IMR-90 (cell line): ENCODE measurements at regions not wholly inside any gene's neighbourhood (a gene's known extent, or its start where the extent isn't known, plus 50 kb on each side); places are given as distances from the start of the nearest gene placed in this dataset.
A peak's percentile ranks its signal among the peaks of the same experiment; 100 is the strongest.

Experiments used
- ATAC-seq: fragments of 200-7000 bp; cut with Tn5 transposase; 2 replicates; pipeline ENCODE4 v1.9.1; 2020; ENCODE audit warnings: low read depth, mild to moderate bottlenecking, moderate library complexity
- BruUV-seq: library from RNA; stranded (reverse); fragments of 400-500 nt; replicated peaks from 2 replicates; lab custom pipeline; 2021; lab: Mats Ljungman, UMichigan
- CTCF ChIA-PET: fragments of 300-600 bp; formaldehyde crosslinking; extraction: SDS; loops from one replicate; lab custom pipeline; 2021; ENCODE audit warnings: antibody characterized with exemption; lab: Yijun Ruan, JAX
- POLR2A ChIA-PET: fragments of 300-600 bp; sonication (Branson Sonifier 250); formaldehyde crosslinking; loops from one replicate; lab custom pipeline; 2022; ENCODE audit warnings: antibody characterized with exemption; ENCODE audit not compliant: unreplicated experiment; lab: Charles Lee
- DNase-seq: peaks from one replicate; pipeline ENCODE4 v3.0.0; 2013
- H2AFZ ChIP-seq: replicated peaks from 2 replicates; pipeline ENCODE3; 2013; ENCODE audit warnings: low read length, mild to moderate bottlenecking; ENCODE audit not compliant: poor library complexity
- H2AK5ac ChIP-seq: 2 replicates; pipeline ENCODE4 v1.6.1; 2013; ENCODE audit warnings: low read depth, low read length, inconsistent platforms
- H2AK9ac ChIP-seq: replicated peaks from 2 replicates; pipeline ENCODE3; 2013; ENCODE audit warnings: mild to moderate bottlenecking, low read depth, low read length, moderate library complexity; ENCODE audit not compliant: poor library complexity
- H2BK120ac ChIP-seq: 2 replicates; pipeline ENCODE4 v1.6.1; 2013; ENCODE audit warnings: low read depth, low read length, inconsistent platforms
- H2BK15ac ChIP-seq: 3 replicates; pipeline ENCODE4 v1.6.1; 2013; ENCODE audit warnings: low read depth, low read length, inconsistent platforms
- H2BK20ac ChIP-seq: 2 replicates; pipeline ENCODE4 v1.6.1; 2013; ENCODE audit warnings: low read depth, mild to moderate bottlenecking, inconsistent platforms, low read length, moderate library complexity
- H2BK5ac ChIP-seq: 2 replicates; pipeline ENCODE4 v1.6.1; 2013; ENCODE audit warnings: mild to moderate bottlenecking, low read depth, low read length, inconsistent platforms; ENCODE audit not compliant: poor library complexity, severe bottlenecking
- H3K14ac ChIP-seq: replicated peaks from 2 replicates; pipeline ENCODE4 v1.6.1; 2013; ENCODE audit warnings: low read depth, low read length, inconsistent platforms
- H3K18ac ChIP-seq: 2 replicates; pipeline ENCODE4 v1.6.1; 2013; ENCODE audit warnings: low read depth, low read length, control low read depth
- H3K23ac ChIP-seq: 2 replicates; pipeline ENCODE4 v1.6.1; 2013; ENCODE audit warnings: low read depth, low read length, inconsistent platforms
- H3K27ac ChIP-seq: 2 replicates; pipeline ENCODE4 v1.5.1; 2013; ENCODE audit warnings: mild to moderate bottlenecking, control low read depth, low read length; ENCODE audit not compliant: insufficient read depth
- H3K27me3 ChIP-seq: 2 replicates; pipeline ENCODE4 v1.6.1; 2013; ENCODE audit warnings: low read length; ENCODE audit not compliant: control insufficient read depth, insufficient read depth
- H3K36me3 ChIP-seq: 2 replicates; pipeline ENCODE4 v1.6.1; 2013; ENCODE audit warnings: low read length, mixed read lengths; ENCODE audit not compliant: control insufficient read depth, insufficient read depth
- H3K4ac ChIP-seq: 2 replicates; pipeline ENCODE4 v1.6.1; 2013; ENCODE audit warnings: low read depth, low read length, inconsistent platforms
- H3K4me1 ChIP-seq: 2 replicates; pipeline ENCODE4 v1.6.1; 2013; ENCODE audit warnings: low read length, mixed read lengths; ENCODE audit not compliant: control insufficient read depth, insufficient read depth
- H3K4me2 ChIP-seq: 2 replicates; pipeline ENCODE4 v1.6.1; 2013; ENCODE audit warnings: low read depth, mild to moderate bottlenecking, control low read depth, low read length, moderate library complexity
- H3K4me3 ChIP-seq: 2 replicates; pipeline ENCODE4 v1.5.1; 2013; ENCODE audit warnings: low read depth, mild to moderate bottlenecking, control low read depth, low read length, moderate library complexity; ENCODE audit not compliant: insufficient read depth
- H3K56ac ChIP-seq: 2 replicates; pipeline ENCODE4 v1.6.1; 2013; ENCODE audit warnings: low read length, inconsistent platforms; ENCODE audit not compliant: insufficient read depth; ENCODE audit errors: extremely low read depth
- H3K79me1 ChIP-seq, 2 experiments: 2 replicates each; pipeline ENCODE4 v1.6.1; 2013; ENCODE audit warnings: low read length in 2 of 2, inconsistent platforms in 1 of 2, low read depth in 1 of 2
- H3K9ac ChIP-seq: 2 replicates; pipeline ENCODE4 v1.6.1; 2013; ENCODE audit warnings: low read depth, low read length, control low read depth
- H3K9me1 ChIP-seq: 2 replicates; pipeline ENCODE4 v1.6.1; 2013; ENCODE audit warnings: low read length, inconsistent platforms; ENCODE audit not compliant: insufficient read depth
- H3K9me3 ChIP-seq: 2 replicates; pipeline ENCODE4 v1.6.1; 2013; ENCODE audit warnings: low read length; ENCODE audit not compliant: control insufficient read depth, insufficient read depth
- H4K20me1 ChIP-seq: 2 replicates; pipeline ENCODE4 v1.6.1; 2013; ENCODE audit warnings: low read length, inconsistent platforms; ENCODE audit not compliant: insufficient read depth
- H4K5ac ChIP-seq: 2 replicates; pipeline ENCODE4 v1.6.1; 2013; ENCODE audit warnings: mild to moderate bottlenecking, low read depth, low read length, control low read depth
- H4K8ac ChIP-seq, 2 experiments: 2 replicates each; pipeline ENCODE4 v1.6.1; 2013; ENCODE audit warnings: low read depth in 2 of 2, low read length in 2 of 2, control low read depth in 1 of 2, inconsistent platforms in 1 of 2
- H4K91ac ChIP-seq: 2 replicates; pipeline ENCODE4 v1.6.1; 2013; ENCODE audit warnings: low read depth, low read length, inconsistent platforms; ENCODE audit not compliant: insufficient read depth
- CEBPB ChIP-seq: IDR thresholded peaks from 2 replicates; pipeline ENCODE4 v1.6.1; 2012; ENCODE audit warnings: low read depth, low read length, improper control_type of control experiment
- CHD1 ChIP-seq: IDR thresholded peaks from 2 replicates; pipeline ENCODE4 v1.6.1; 2012; ENCODE audit warnings: low read depth, low read length, improper control_type of control experiment
- CTCF ChIP-seq: conservative IDR thresholded peaks from 2 replicates; pipeline ENCODE4 v1.5.1; 2012; ENCODE audit warnings: mild to moderate bottlenecking, low read depth, low read length, improper control_type of control experiment
- ELK1 ChIP-seq: fragments of 150-350 bp; IDR thresholded peaks from 2 replicates; pipeline ENCODE4 v1.6.1; 2016; ENCODE audit warnings: low read depth, mild to moderate bottlenecking, low read length, moderate library complexity, borderline replicate concordance
- FOS ChIP-seq: fragments of 150-350 bp; IDR thresholded peaks from 2 replicates; pipeline ENCODE4 v1.6.1; 2016; ENCODE audit warnings: low read depth, low read length
- MAFK ChIP-seq: IDR thresholded peaks from 2 replicates; pipeline ENCODE4 v1.6.1; 2012; ENCODE audit warnings: low read depth, low read length, improper control_type of control experiment
- MXI1 ChIP-seq: IDR thresholded peaks from 2 replicates; pipeline ENCODE4 v1.6.1; 2012; ENCODE audit warnings: low read depth, mild to moderate bottlenecking, low read length, moderate library complexity, borderline replicate concordance
- NFE2L2 ChIP-seq: fragments of 150-350 bp; IDR thresholded peaks from 2 replicates; pipeline ENCODE4 v1.6.1; 2016; ENCODE audit warnings: low read depth, mild to moderate bottlenecking, low read length
- RAD21 ChIP-seq: IDR thresholded peaks from 2 replicates; pipeline ENCODE4 v1.6.1; 2012; ENCODE audit warnings: low read length, improper control_type of control experiment
- RCOR1 ChIP-seq: IDR thresholded peaks from 2 replicates; pipeline ENCODE4 v1.6.1; 2012; ENCODE audit warnings: mild to moderate bottlenecking, low read length, improper control_type of control experiment; ENCODE audit not compliant: insufficient replicate concordance
- RFX5 ChIP-seq: IDR thresholded peaks from 2 replicates; pipeline ENCODE4 v1.8.0; 2012; ENCODE audit warnings: low read depth, mild to moderate bottlenecking, low read length, moderate library complexity
- SMC3 ChIP-seq: fragments of 150-350 bp; IDR thresholded peaks from 2 replicates; pipeline ENCODE4 v1.6.1; 2016; ENCODE audit warnings: low read depth, mild to moderate bottlenecking, antibody characterized with exemption, low read length, moderate library complexity
- USF2 ChIP-seq: fragments of 150-350 bp; IDR thresholded peaks from 2 replicates; pipeline ENCODE4 v1.6.1; 2017; ENCODE audit warnings: mild to moderate bottlenecking, antibody characterized with exemption, low read length, low read depth
- WGBS, 2 experiments: methylation state at CpG; one replicate each; pipeline versions ENCODE4 v1.1.5 to v1.1.7; 2013; ENCODE audit warnings: missing lambda C conversion rate in 2 of 2; ENCODE audit not compliant: insufficient read length in 1 of 2; ENCODE audit errors: extremely low coverage in 2 of 2; 5-methylcytosine and 5-hydroxymethylcytosine counted together
- dilution Hi-C: fragments of 300-500 bp; cut with HindIII; formaldehyde crosslinking; loops from one replicate; pipeline ENCODE4 v1.14.3; 2018; ENCODE audit warnings: low sequenced_read_pairs; ENCODE audit not compliant: unreplicated experiment
- in situ Hi-C: fragments of 300-500 bp; cut with MboI; formaldehyde crosslinking; loops from 3 replicates; pipeline ENCODE4 v1.14.3; 2019; ENCODE audit warnings: low sequenced_read_pairs, inconsistent platforms, mixed read lengths
- intact Hi-C: fragments of 100-400 bp; cut with micrococcal nuclease; formaldehyde crosslinking; loops from 2 replicates; pipeline ENCODE4 v1.10.0; 2022

DNA sequence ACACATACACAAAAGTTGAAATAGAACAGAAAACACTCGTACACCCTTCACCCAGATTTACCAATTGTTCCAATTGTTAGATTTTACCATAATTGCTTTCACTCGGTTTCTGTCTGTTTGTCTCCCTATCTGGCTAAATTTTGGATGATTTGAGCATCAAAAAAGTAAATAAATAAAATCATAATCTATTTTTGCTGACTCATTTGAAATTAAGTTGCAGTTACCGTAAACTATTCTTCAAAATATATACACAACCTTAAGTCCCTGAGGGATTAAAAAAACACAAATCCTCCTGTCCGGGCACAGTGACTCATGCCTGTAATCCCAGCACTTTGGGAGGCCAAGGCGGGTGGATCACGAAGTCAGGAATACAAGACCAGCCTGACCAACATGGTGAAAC is 81.3 kb upstream of the SYT9 start:
- H2AK5ac ChIP-seq, result no peak overlapping the region
- CTCF ChIA-PET, result no interaction called here
- TF ChIP-seq MXI1 (no peak), NFE2L2 (peak; percentile 27; the same call in 1 of the 2 replicates), FOS (no peak), CHD1 (no peak), RCOR1 (no peak), RFX5 (no peak), CEBPB (no peak), SMC3 (no peak), USF2 (no peak), CTCF (no peak), RAD21 (no peak), ELK1 (no peak), MAFK (peak; percentile 83)
- no peaks in the 10 kb centered on the region for H3K36me3 ChIP-seq
- H3K9ac ChIP-seq, result no peak overlapping the region
- no peaks in the 10 kb centered on the region for H3K27me3 ChIP-seq
- H3K9me1 ChIP-seq, result no peaks in the 10 kb centered on the region
- H4K91ac ChIP-seq, result no peak overlapping the region
- no peaks in the 10 kb centered on the region for H4K20me1 ChIP-seq
- H3K14ac ChIP-seq, result no peak overlapping the region
- in situ Hi-C loops (no loop called here), intact Hi-C loops (no loop called here), dilution Hi-C loops (no loop called here)
- no peak overlapping the region for H3K27ac ChIP-seq
- no peak overlapping the region for H3K4ac ChIP-seq
- no peak for DNase-seq
- H2BK20ac ChIP-seq, result no peak overlapping the region
- no peak overlapping the region for H2BK15ac ChIP-seq
- no peak overlapping the region for H4K5ac ChIP-seq
- H2AK9ac ChIP-seq, result no peak overlapping the region
- H2AFZ ChIP-seq, result no peak overlapping the region
- H3K56ac ChIP-seq, result no peak overlapping the region
- no peaks in the 10 kb centered on the region for H3K9me3 ChIP-seq
- no TSS peak for BruUV-seq
- no peak overlapping the region for H3K18ac ChIP-seq
- no peak overlapping the region for H3K4me3 ChIP-seq
- no peaks in the 10 kb centered on the region for H3K79me1 ChIP-seq
- H4K8ac ChIP-seq, result no peak overlapping the region
- H3K4me1 ChIP-seq, result no peaks in the 10 kb centered on the region
- no CpG with 5 or more reads among the region's 6 CpGs for WGBS, 2 experiments
- no peak overlapping the region for H3K23ac ChIP-seq
- no peak overlapping the region for H2BK5ac ChIP-seq
- ATAC-seq, result no peak
- no peak overlapping the region for H2BK120ac ChIP-seq
- POLR2A ChIA-PET, result no interaction called here
- H3K4me2 ChIP-seq, result no peak overlapping the region
